SK-N-SH (cell line): ENCODE measurements at regions not wholly inside any gene's neighbourhood (a gene's known extent, or its start where the extent isn't known, plus 50 kb on each side); places are given as distances from the start of the nearest gene placed in this dataset.

Experiments used
- CTCF ChIA-PET: fragments of 300-600, 350-600 bp; formaldehyde crosslinking; extraction: SDS; loops from one replicate; lab custom pipeline; 2021; lab: Yijun Ruan, JAX
- POLR2A ChIA-PET: fragments of 350-600 bp; sonication (Branson Sonifier 250); formaldehyde crosslinking; extraction: SDS; loops from one replicate; lab custom pipeline; 2020; ENCODE audit warnings: antibody characterized with exemption, inconsistent platforms; lab: Yijun Ruan, JAX
- DNase-seq: peaks from one replicate; pipeline ENCODE4 v3.0.0; 2012
- H2AFZ ChIP-seq: fragments of 200-600 bp; sonication (generic); 2 replicates; pipeline ENCODE4 v1.8.1; 2016; ENCODE audit warnings: antibody characterized with exemption, mild to moderate bottlenecking, low read depth
- H3F3A ChIP-seq: fragments of 200-600 bp; sonication (generic); replicated peaks from 2 replicates; pipeline ENCODE3; 2016; ENCODE audit warnings: antibody characterized with exemption, mild to moderate bottlenecking; ENCODE audit not compliant: insufficient read depth
- H3K27ac ChIP-seq, 2 experiments: fragments of 200-500 bp in 1 of 2; fragments of 200-600 bp in 1 of 2; sonication (Bioruptor generic) in 1 of 2; sonication (generic), shearing (Covaris generic) in 1 of 2; 2 replicates each; pipeline versions ENCODE4 v1.5.1 to v1.6.1; 2014 to 2016; ENCODE audit warnings: low read depth in 2 of 2, inconsistent platforms in 1 of 2, low read length in 1 of 2, mild to moderate bottlenecking in 1 of 2, mixed read lengths in 1 of 2
- H3K27me3 ChIP-seq: fragments of 200-600 bp; sonication (generic), shearing (Covaris generic); 2 replicates; pipeline ENCODE4 v1.6.1; 2016; ENCODE audit warnings: mixed run types; ENCODE audit not compliant: insufficient read depth
- H3K36me3 ChIP-seq, 2 experiments: fragments of 200-500 bp in 1 of 2; fragments of 200-600 bp in 1 of 2; sonication (Bioruptor generic) in 1 of 2; sonication (generic) in 1 of 2; replicated peaks in 1 of 2; 2 replicates each; pipeline versions ENCODE3 to v1.5.1; 2014 to 2016; ENCODE audit warnings: low read length in 1 of 2, mild to moderate bottlenecking in 1 of 2; ENCODE audit not compliant: insufficient read depth in 2 of 2, control insufficient read depth in 1 of 2
- H3K4me1 ChIP-seq, 2 experiments: fragments of 200-500 bp in 1 of 2; fragments of 200-600 bp in 1 of 2; sonication (Bioruptor generic) in 1 of 2; sonication (generic), shearing (Covaris generic) in 1 of 2; 2 replicates each; pipeline versions ENCODE4 v1.5.1 to v1.6.1; 2014 to 2016; ENCODE audit warnings: low read depth in 1 of 2, low read length in 1 of 2, mixed run types in 1 of 2; ENCODE audit not compliant: insufficient read depth in 2 of 2, control insufficient read depth in 1 of 2
- H3K4me2 ChIP-seq: fragments of 200-600 bp; sonication (generic), shearing (Covaris generic); 2 replicates; pipeline ENCODE4 v1.6.1; 2017; ENCODE audit warnings: mixed run types
- H3K4me3 ChIP-seq, 2 experiments: fragments of 200-500 bp in 1 of 2; fragments of 200-600 bp in 1 of 2; sonication (Bioruptor generic) in 1 of 2; sonication (generic), shearing (Covaris generic) in 1 of 2; 2 replicates each; pipeline versions ENCODE4 v1.5.1 to v1.8.1; 2014 to 2016; ENCODE audit warnings: low read depth in 2 of 2, inconsistent platforms in 1 of 2, low read length in 1 of 2, mild to moderate bottlenecking in 1 of 2, mixed read lengths in 1 of 2, moderate library complexity in 1 of 2
- H3K79me2 ChIP-seq: fragments of 200-600 bp; sonication (generic); 2 replicates; pipeline ENCODE4 v1.8.1; 2017; ENCODE audit warnings: mild to moderate bottlenecking; ENCODE audit not compliant: insufficient read depth
- H3K9ac ChIP-seq: fragments of 200-600 bp; sonication (generic); 2 replicates; pipeline ENCODE4 v1.6.1; 2017; ENCODE audit warnings: mixed run types
- H3K9me2 ChIP-seq: fragments of 200-600 bp; sonication (generic); 2 replicates; pipeline ENCODE4 v1.6.1; 2017; ENCODE audit warnings: mixed run types
- H3K9me3 ChIP-seq: fragments of 200-600 bp; sonication (generic); 2 replicates; pipeline ENCODE4 v1.6.1; 2017; ENCODE audit warnings: mixed run types, mild to moderate bottlenecking, moderate library complexity
- H4K20me1 ChIP-seq: fragments of 200-600 bp; sonication (generic); 2 replicates; pipeline ENCODE4 v1.6.1; 2017; ENCODE audit warnings: mild to moderate bottlenecking, mixed run types; ENCODE audit not compliant: insufficient read depth
- CHD2 ChIP-seq: fragments of 150-350 bp; IDR thresholded peaks from 2 replicates; pipeline ENCODE4 v1.6.1; 2018; ENCODE audit warnings: low read length; ENCODE audit not compliant: partially characterized antibody
- JUND ChIP-seq: IDR thresholded peaks from 2 replicates; pipeline ENCODE4 v1.4.0; 2012
- MXI1 ChIP-seq: IDR thresholded peaks from 2 replicates; pipeline ENCODE4 v1.6.1; 2012; ENCODE audit warnings: mild to moderate bottlenecking, low read depth, low read length, improper control_type of control experiment
- POLR2AphosphoS5 ChIP-seq: IDR thresholded peaks from 2 replicates; pipeline ENCODE4 v1.6.1; 2012; ENCODE audit warnings: low read depth, low read length
- RXRA ChIP-seq: IDR thresholded peaks from 2 replicates; pipeline ENCODE4 v1.4.0; 2012; ENCODE audit warnings: low read depth, mild to moderate bottlenecking, borderline replicate concordance
- SIN3A ChIP-seq: IDR thresholded peaks from 2 replicates; pipeline ENCODE4 v1.6.1; 2012; ENCODE audit warnings: low read depth, mild to moderate bottlenecking, low read length, moderate library complexity, borderline replicate concordance
- WGBS: methylation state at CpG from one replicate; pipeline ENCODE4 v1.1.6; 2017; ENCODE audit warnings: low lambda C conversion rate; 5-methylcytosine and 5-hydroxymethylcytosine counted together
- TF ChIP-seq, protein P1 (sequence below): fragments of 150-350 bp; IDR thresholded peaks from 2 replicates; pipeline ENCODE4 v1.6.1; 2016; ENCODE audit warnings: mild to moderate bottlenecking, low read depth, low read length
- TF ChIP-seq, protein P2 (sequence below): IDR thresholded peaks from 2 replicates; pipeline ENCODE4 v1.4.0; 2012; ENCODE audit warnings: low read depth, borderline replicate concordance

DNA sequence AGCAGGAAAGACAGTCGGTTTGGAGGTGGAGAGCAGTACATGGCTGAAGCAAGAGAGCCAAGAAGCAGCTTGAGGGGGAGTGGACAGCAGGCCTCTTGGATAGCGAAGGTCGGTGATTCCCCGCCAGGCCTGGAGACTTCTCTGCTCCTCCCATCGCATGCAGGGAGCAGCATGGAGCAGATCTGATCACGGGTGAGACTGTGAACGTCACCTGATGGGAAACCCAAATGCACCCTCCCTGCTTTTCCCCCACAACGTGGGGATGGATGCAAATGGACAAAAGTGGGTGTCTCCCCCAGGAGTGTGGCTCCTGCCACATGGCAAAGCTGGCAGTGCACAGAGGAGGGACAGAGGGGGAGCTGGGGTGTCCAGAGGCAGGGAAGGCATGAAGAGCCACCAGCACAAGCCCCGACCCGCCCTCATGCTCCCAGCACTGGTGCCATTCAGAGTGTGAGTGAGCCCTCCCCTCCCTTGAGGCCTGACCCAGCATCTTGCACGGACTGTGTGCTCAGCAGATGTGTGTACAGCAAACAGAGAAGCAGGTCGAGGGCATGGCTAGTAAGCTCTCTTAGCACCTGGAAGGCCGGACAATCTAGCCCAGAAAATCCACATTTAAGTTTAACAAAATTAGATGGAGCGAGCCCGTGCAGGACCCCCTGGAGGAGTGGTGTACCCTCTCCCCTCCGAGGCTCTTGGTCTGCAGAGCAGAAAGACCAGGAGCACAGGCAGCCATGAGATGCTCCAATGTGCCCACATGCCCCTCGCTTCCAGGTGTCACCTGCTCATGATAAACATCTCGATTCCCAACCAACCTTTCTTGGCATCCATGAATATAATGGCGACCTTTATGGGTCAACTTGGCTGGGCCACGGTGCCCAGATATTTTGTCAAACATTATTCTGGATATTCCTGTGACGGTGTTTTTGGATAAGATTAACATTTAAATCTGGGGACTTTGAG lies 661.7 kb downstream of the TBC1D22A start:
- H3K27me3 ChIP-seq: no peaks in the 10 kb centered on the region
- H3K4me2 ChIP-seq: no peak overlapping the region
- ChIA-PET POLR2A (no interaction called here), CTCF (no interaction called here)
- no peak overlapping the region for H3K4me3 ChIP-seq
- H3K79me2 ChIP-seq: no peaks in the 10 kb centered on the region
- no peaks in the 10 kb centered on the region for H3K36me3 ChIP-seq
- no peaks in the 10 kb centered on the region for H3K9me3 ChIP-seq
- 11% methylated on average over 16 of the region's 21 CpGs for WGBS
- DNase-seq: no peak
- H3F3A ChIP-seq: no peaks in the 10 kb centered on the region
- no peak overlapping the region for H3K9ac ChIP-seq
- no peaks in the 10 kb centered on the region for H3K9me2 ChIP-seq
- no peaks in the 10 kb centered on the region; a peak in 1 of 4 replicates for H3K4me1 ChIP-seq
- H3K27ac ChIP-seq: no peak overlapping the region
- no peak overlapping the region for H2AFZ ChIP-seq
- no peak for TF ChIP-seq POLR2AphosphoS5
- H4K20me1 ChIP-seq: no peaks in the 10 kb centered on the region

DNA sequence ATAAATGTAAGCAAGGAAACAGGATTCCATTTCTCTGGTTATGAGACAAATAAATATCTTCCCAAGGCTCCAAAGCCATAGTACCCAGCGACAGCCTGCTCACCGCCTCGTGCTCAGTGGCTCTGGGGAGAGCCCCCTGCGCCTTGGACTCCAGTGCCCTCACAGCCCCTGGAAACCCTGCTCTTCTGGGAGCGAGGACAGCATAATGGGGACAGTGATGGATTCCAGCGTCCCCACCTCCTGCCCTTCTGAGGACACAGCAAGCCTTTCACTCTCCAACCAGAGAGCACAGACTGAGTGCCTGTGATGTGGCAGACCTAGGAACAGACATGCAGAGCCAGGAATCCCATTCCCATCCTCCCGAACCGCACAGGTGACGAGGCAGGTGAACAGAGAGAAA lies 660.8 kb downstream of the TBC1D22A start:
- TF ChIP-seq MXI1: no peak
- no peak for TF ChIP-seq SIN3A
- TF ChIP-seq, protein P1, sequence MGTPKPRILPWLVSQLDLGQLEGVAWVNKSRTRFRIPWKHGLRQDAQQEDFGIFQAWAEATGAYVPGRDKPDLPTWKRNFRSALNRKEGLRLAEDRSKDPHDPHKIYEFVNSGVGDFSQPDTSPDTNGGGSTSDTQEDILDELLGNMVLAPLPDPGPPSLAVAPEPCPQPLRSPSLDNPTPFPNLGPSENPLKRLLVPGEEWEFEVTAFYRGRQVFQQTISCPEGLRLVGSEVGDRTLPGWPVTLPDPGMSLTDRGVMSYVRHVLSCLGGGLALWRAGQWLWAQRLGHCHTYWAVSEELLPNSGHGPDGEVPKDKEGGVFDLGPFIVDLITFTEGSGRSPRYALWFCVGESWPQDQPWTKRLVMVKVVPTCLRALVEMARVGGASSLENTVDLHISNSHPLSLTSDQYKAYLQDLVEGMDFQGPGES: no peak
- no peak for TF ChIP-seq RXRA
- TF ChIP-seq, protein P2, sequence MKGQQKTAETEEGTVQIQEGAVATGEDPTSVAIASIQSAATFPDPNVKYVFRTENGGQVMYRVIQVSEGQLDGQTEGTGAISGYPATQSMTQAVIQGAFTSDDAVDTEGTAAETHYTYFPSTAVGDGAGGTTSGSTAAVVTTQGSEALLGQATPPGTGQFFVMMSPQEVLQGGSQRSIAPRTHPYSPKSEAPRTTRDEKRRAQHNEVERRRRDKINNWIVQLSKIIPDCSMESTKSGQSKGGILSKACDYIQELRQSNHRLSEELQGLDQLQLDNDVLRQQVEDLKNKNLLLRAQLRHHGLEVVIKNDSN: no peak
- no peak for TF ChIP-seq CHD2
- TF ChIP-seq JUND: no peak
- TF ChIP-seq, all 33 proteins: peak for 0
- no peaks in the 10 kb centered on the region for H3K79me2 ChIP-seq
- H3K9me2 ChIP-seq: no peaks in the 10 kb centered on the region
- ChIA-PET CTCF (interaction anchor here (0.7 kb wide), 1 partner anchor 547 kb away, joined by 4 read pairs; no protein-coding TSS in a partner anchor), POLR2A (no interaction called here)
- no peaks in the 10 kb centered on the region for H3K9me3 ChIP-seq
- no peak overlapping the region for H3K4me3 ChIP-seq
- no peaks in the 10 kb centered on the region for H3K36me3 ChIP-seq
- H4K20me1 ChIP-seq: no peaks in the 10 kb centered on the region
- H2AFZ ChIP-seq: no peak overlapping the region
- no peak overlapping the region for H3K27ac ChIP-seq
- H3K27me3 ChIP-seq: no peaks in the 10 kb centered on the region
- H3K4me2 ChIP-seq: no peak overlapping the region
- WGBS: 17% methylated on average over 8 of the region's 9 CpGs
- H3K9ac ChIP-seq: no peak overlapping the region
- no peaks in the 10 kb centered on the region; a peak in 1 of 4 replicates for H3K4me1 ChIP-seq
- H3F3A ChIP-seq: no peaks in the 10 kb centered on the region
- DNase-seq: no peak
